ENCODE measurements at regions not wholly inside any gene's neighbourhood (a gene's known extent, or its start where the extent isn't known, plus 50 kb on each side); places are given as distances from the start of the nearest gene placed in this dataset.

DNA sequence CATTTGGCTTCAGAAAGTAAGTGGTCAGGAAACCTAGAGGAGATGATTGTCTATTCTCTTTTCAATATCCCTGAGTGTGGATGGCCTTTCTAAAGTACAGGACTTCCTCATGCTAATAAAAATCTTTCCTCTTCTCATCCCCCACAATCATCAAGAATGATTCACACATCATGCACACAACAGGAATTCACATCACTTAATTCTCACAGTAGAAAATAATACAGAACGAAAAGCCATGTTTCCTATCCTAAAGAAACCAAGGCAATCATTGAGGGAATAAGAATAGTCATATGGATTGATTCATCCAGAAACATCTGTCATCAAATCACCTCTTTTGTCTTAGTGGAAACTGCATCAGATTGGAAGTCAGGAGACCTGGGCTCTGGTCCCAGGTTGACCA is 203.1 kb upstream of the PIK3R1 start:
- FAIRE-seq, result no peak

GRCh38 chr5:68011801-68012200 is 203.8 kb upstream of the PIK3R1 start:
- ChIA-PET POLR2A (no interaction called here), CTCF (no interaction called here)
- FAIRE-seq (no peak), ATAC-seq (no peak), DNase-seq (ENCODE audit: low read depth in 1 of 2, low spot score in 1 of 2) (no peak)
- Histone ChIP-seq H3K9me3 (no peaks in the 10 kb centered on the region), H3K4me1 (no peaks in the 10 kb centered on the region), H3K27ac (no peak overlapping the region), H3K4me2 (no peak overlapping the region), H3K4me3 (no peak overlapping the region)
- TF ChIP-seq CEBPB (IDR thresholded peaks at IDR 0.05) (no peak), JUN (IDR thresholded peaks at IDR 0.05) (no peak), FOSL2 (IDR thresholded peaks at IDR 0.05) (no peak), FOSL2 (CRISPR knock-in tag; IDR thresholded peaks at IDR 0.05) (no peak), ZNF302 (CRISPR knock-in tag; IDR thresholded peaks at IDR 0.05) (no peak), ESRRA (IDR thresholded peaks at IDR 0.05; ENCODE audit: borderline replicate concordance, low read length) (no peak), HDAC2 (IDR thresholded peaks at IDR 0.05) (no peak), MAZ (IDR thresholded peaks at IDR 0.05; ENCODE audit: borderline replicate concordance, low read depth, low read length) (no peak), HOXB5 (CRISPR knock-in tag; IDR thresholded peaks at IDR 0.05) (no peak), BHLHE40 (IDR thresholded peaks at IDR 0.05; ENCODE audit: low read depth, low read length) (no peak), USF2 (IDR thresholded peaks at IDR 0.05) (no peak), HEYL (CRISPR knock-in tag; IDR thresholded peaks at IDR 0.05) (no peak), MYC (IDR thresholded peaks at IDR 0.05; ENCODE audit: borderline replicate concordance, low read length) (no peak), KDM5A (IDR thresholded peaks at IDR 0.05) (no peak)
- TF ChIP-seq, protein P1, sequence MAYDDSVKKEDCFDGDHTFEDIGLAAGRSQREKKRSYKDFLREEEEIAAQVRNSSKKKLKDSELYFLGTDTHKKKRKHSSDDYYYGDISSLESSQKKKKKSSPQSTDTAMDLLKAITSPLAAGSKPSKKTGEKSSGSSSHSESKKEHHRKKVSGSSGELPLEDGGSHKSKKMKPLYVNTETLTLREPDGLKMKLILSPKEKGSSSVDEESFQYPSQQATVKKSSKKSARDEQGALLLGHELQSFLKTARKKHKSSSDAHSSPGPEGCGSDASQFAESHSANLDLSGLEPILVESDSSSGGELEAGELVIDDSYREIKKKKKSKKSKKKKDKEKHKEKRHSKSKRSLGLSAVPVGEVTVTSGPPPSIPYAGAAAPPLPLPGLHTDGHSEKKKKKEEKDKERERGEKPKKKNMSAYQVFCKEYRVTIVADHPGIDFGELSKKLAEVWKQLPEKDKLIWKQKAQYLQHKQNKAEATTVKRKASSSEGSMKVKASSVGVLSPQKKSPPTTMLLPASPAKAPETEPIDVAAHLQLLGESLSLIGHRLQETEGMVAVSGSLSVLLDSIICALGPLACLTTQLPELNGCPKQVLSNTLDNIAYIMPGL (CRISPR knock-in tag; IDR thresholded peaks at IDR 0.05; ENCODE audit: borderline replicate concordance), result no peak
- TF ChIP-seq, protein P2, sequence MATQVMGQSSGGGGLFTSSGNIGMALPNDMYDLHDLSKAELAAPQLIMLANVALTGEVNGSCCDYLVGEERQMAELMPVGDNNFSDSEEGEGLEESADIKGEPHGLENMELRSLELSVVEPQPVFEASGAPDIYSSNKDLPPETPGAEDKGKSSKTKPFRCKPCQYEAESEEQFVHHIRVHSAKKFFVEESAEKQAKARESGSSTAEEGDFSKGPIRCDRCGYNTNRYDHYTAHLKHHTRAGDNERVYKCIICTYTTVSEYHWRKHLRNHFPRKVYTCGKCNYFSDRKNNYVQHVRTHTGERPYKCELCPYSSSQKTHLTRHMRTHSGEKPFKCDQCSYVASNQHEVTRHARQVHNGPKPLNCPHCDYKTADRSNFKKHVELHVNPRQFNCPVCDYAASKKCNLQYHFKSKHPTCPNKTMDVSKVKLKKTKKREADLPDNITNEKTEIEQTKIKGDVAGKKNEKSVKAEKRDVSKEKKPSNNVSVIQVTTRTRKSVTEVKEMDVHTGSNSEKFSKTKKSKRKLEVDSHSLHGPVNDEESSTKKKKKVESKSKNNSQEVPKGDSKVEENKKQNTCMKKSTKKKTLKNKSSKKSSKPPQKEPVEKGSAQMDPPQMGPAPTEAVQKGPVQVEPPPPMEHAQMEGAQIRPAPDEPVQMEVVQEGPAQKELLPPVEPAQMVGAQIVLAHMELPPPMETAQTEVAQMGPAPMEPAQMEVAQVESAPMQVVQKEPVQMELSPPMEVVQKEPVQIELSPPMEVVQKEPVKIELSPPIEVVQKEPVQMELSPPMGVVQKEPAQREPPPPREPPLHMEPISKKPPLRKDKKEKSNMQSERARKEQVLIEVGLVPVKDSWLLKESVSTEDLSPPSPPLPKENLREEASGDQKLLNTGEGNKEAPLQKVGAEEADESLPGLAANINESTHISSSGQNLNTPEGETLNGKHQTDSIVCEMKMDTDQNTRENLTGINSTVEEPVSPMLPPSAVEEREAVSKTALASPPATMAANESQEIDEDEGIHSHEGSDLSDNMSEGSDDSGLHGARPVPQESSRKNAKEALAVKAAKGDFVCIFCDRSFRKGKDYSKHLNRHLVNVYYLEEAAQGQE (IDR thresholded peaks at IDR 0.05), result no peak

More for the DNA sequence above, 203.1 kb upstream of the PIK3R1 start:
- no peak overlapping the region for H3K27ac ChIP-seq
- WGBS (ENCODE audit: missing lambda C conversion rate), result 0% methylated on average over 1 of the region's 1 CpG
- DNase-seq (ENCODE audit: low read depth in 1 of 2, low spot score in 1 of 2) (no peak), ATAC-seq (no peak)
- POLR2A ChIA-PET, result no interaction called here
- H3K4me3 ChIP-seq, result no peak overlapping the region
- TF ChIP-seq RFX5 (IDR thresholded peaks at IDR 0.05) (no peak), RCOR1 (IDR thresholded peaks at IDR 0.05; ENCODE audit: low read depth, low read length) (no peak), POLR2AphosphoS2 (conservative IDR thresholded peaks at IDR 0.05; ENCODE audit: low read length) (no peak), CBX2 (IDR thresholded peaks at IDR 0.05; ENCODE audit: borderline replicate concordance, low read depth) (no peak), KDM1A (IDR thresholded peaks at IDR 0.05; ENCODE audit: low read depth) (no peak), HOXB5 (CRISPR knock-in tag; IDR thresholded peaks at IDR 0.05) (no peak), CEBPB (IDR thresholded peaks at IDR 0.05) (no peak), JUN (IDR thresholded peaks at IDR 0.05) (no peak), GATA3 (IDR thresholded peaks at IDR 0.05; ENCODE audit: borderline replicate concordance) (no peak), JUNB (IDR thresholded peaks at IDR 0.05) (no peak), MYC (IDR thresholded peaks at IDR 0.05; ENCODE audit: borderline replicate concordance, low read length) (no peak)
- TF ChIP-seq, protein P3, sequence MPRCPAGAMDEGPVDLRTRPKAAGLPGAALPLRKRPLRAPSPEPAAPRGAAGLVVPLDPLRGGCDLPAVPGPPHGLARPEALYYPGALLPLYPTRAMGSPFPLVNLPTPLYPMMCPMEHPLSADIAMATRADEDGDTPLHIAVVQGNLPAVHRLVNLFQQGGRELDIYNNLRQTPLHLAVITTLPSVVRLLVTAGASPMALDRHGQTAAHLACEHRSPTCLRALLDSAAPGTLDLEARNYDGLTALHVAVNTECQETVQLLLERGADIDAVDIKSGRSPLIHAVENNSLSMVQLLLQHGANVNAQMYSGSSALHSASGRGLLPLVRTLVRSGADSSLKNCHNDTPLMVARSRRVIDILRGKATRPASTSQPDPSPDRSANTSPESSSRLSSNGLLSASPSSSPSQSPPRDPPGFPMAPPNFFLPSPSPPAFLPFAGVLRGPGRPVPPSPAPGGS (IDR thresholded peaks at IDR 0.05), result no peak
- H3K4me2 ChIP-seq, result no peak overlapping the region
- CTCF ChIA-PET, result no interaction called here
- no peaks in the 10 kb centered on the region for H3K4me1 ChIP-seq
- H3K9me3 ChIP-seq, result no peaks in the 10 kb centered on the region
